GM18870 (cell line): ENCODE measurements at regions not wholly inside any gene's neighbourhood (a gene's known extent, or its start where the extent isn't known, plus 50 kb on each side); places are given as distances from the start of the nearest gene placed in this dataset.

ENCODE experiments used
- ATAC-seq: cut with Tn5 transposase; IDR thresholded peaks from one replicate; pipeline ENCODE4 v1.9.1; 2021; ENCODE audit warnings: moderate library complexity; ENCODE audit not compliant: unreplicated experiment

DNA sequence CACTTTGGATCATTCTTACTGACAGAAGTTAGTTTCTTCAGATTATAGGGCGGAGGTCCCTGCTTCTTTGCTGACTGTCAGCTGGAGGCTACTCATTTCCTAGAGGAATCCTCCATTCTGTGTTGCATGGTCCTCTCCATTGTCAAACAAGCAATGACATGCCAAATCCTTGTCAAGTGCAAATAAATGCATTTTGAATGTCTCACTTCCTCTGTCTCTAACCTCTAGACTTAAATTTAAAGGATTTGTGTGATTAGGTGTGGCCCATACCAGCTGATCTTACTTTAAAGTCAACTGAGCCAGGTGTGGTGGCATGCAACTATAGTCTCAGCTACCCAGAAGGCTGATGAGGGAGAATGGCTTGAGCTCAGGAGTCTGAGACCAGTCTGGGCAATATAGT, 458.4 kb upstream of the CCDC179 start:
- no peak for ATAC-seq

DNA sequence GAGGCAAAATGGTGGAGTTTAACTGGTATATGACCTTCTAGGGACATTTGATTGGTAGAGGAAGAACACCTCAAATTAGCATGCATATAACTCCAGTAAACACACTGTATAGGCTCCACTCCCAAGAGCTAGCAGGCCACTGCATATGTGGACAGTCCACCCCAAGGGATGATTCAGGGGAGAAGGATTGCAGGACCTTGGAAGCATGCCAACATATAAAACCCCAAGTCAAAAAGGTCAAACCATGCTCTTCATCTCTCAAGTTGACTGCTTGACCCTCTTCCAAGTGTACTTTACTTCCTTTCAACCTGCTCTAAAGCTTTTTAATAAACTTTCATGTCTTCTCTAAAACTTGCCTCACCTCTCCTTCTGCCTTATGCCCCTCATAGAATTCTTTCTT, 459.9 kb upstream of the CCDC179 start:
- ATAC-seq: no peak

DNA sequence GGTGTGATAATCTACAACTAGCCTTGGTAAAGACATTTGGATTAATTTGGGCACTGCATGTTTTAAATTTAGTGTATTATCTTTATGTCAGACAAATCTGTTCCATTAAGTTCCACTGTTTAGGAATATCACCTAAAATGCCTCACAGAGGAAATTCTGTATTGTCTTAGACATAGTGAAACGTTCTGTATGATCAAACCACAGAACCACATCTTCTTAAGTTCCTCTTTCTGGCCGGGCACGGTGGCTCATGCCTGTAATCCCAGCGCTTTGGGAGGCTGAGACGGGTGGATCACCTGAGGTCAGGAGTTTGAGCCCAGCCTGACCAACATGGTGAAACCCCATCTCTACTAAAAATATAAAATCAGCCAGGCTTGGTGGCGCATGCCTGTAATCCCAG, 475.3 kb upstream of the CCDC179 start:
- ATAC-seq: peak; percentile 81

DNA sequence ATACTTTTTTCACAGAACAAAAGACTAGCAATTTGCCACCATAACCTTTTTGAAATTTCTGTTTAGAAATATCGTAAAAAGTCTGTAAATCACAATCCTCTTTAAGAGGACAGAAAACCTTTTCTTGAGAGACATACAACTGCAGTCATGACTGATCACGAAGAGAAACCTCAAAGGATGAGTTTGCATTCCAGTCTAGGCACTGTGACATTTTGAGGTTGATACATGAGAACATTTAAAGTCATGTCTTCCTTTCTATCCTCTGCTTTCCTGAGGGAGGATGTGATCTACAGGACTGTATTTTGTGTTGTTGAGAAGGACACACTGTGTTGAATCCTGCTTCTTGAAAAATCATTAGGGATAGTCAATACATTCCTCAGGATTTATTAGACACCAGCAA, 476.7 kb upstream of the CCDC179 start:
- ATAC-seq: no peak

DNA sequence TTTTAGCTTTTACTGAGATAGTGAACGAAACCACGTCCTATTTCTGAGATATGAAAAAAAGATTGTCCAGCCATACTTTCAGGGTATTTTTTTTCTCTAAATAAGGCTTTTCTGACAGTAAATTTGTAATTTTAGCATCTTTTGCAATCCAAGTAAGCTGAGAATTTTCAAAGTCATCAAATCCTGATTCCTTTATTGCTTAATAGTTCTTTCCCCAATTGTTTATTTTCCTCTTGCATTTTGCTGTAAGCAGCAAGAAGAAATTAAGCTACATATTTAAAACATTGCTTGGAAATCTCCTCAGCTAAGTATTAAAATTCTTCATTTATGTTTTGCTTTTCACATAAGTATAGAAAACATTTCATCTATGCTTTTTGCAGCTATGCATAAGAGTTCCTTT, 493.3 kb upstream of the CCDC179 start:
- ATAC-seq: no peak

DNA sequence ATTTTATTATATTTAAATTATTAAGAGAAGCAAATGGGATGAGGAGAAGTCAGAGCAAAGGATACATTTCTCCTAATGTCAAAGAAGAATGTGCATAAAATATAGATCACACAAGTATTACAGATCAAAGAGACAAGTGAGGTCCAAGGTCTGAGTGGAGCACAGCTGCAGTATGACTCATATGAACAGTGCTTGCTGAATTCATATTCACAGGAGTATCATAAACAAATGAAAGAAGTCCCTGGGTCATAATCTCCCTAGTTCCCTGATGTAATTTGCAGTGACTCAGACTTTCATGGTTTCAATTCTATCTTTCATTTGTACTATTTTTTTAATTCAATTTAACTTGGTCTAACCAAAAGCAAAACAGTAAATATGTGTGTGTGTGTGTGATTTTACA, 499.0 kb upstream of the CCDC179 start:
- peak; percentile 49 for ATAC-seq

DNA sequence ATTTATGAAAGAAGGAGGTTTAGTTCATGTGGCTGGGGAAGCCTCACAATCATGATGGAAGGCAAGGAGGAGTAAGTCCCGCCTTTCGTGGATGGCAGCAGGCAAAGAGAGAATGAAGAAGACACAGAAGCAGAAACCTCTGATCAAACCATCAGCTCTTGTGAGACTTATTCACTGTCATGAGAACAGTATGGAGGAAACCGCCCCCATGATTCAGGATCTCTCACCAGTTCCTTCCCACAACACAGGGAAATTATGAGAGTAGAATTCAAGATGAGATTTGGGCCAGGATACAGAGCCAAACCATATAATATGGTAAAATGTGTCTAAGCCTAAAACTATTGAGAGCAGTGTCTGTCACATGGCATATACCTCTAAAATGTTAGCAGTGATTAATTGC, 503.8 kb upstream of the CCDC179 start:
- no peak for ATAC-seq

DNA sequence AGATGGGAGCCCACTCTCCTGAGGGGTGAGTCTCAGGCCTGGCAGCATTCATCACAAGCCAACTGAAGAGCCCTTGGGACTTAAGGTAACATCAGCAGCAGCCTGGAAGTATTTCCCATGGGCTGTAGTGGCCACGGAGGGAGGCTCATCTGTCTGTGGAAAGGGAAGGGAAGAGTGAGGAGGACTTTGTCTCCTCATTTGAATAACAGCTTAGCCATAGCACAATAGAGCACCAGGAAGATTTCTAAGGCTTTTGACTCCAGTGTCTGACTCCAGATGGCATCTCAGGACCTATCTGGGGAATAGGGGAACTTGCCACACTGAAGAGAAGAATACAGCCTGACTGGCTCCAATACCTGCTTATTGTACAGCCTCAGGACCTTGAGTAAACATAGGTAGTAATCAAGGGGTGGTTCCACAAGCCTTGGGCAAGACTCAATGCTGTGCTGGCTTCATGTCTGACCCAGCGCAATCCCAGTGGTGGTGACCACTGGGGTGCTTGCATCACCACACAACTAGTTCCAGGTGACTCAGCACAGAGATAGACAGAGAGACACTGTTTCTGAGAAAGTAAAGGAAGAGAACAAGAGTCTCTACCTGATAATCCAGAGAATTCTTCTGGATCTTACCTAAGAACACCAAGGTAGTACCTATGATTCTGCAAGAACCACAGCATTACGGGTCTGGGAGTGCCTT, 510.5 kb upstream of the CCDC179 start:
- ATAC-seq: no peak

DNA sequence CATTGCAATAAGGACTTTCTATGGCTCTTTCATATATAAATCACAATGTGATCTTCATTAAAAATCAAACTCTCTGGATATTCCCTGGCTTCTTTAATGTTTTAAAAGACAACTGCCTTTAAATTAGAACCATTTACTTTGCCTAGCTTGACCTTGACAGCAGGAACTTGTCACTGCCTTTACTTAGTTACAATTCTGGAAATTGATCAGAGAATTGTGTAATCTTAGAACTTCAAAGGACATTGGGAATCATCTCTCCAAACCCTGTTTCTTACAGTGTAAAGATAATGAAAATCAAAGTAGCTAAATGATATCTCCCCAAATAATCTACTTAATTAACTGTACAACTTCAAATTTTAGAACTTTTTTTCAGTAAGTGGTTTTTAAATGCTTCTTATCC, 517.6 kb upstream of the CCDC179 start:
- ATAC-seq: no peak

DNA sequence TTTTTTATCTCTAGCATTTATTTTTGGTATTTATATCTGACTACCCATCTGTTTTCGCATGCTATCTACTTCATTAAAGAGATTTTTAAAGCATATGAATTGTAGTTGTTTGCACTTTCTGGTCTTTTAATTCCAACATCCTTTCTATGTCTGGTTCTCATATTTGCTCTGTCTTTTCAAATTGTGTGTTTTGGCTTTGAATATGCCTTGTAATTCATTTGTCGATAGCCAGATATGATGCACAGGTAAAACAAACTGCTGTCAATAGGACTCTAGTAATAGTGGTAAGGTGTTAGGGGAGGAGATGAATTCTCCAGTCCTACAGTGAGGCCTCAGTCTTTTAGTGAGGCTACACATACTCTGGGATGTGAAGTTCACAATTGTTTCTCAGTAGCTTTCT, 530.8 kb upstream of the CCDC179 start:
- ATAC-seq: no peak

DNA sequence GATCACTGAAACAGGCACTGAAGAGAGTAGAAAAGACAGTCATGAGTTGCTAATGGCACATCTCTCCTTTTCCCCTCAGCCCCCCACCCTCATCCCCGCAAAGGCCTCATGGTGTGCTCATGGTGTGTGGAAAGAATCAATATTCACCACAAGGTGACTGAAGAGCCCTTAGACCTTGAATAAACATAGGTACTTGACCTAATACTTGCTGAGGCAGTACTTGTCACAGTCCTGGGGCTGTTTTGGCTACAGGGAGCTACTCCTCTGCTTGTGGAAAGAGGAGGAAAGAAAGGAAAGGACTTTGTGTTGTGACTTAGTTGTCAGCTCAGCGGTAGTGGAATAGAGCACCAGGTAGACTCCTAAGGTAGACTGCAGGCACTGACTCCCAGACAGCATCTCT, 537.8 kb upstream of the CCDC179 start:
- ATAC-seq: no peak

DNA sequence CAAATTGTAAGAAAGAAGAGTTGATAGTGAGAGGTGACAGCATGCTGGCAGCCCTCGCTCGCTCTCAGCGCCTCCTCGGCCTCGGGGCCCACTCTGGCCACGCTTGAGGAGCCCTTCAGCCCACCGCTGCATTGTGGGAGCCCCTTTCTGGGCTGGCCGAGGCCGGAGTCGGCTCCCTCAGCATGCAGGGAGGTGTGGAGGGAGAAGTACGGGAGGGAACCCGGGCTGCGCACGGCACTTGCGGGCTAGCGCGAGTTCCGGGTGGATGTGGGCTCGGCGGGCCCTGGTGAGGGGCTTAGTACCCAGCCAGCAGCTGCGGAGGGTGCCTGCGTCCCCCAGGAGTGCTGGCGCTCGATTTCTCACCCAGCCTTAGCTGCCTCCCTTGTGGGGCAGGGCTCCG, 539.7 kb upstream of the CCDC179 start:
- no peak for ATAC-seq

DNA sequence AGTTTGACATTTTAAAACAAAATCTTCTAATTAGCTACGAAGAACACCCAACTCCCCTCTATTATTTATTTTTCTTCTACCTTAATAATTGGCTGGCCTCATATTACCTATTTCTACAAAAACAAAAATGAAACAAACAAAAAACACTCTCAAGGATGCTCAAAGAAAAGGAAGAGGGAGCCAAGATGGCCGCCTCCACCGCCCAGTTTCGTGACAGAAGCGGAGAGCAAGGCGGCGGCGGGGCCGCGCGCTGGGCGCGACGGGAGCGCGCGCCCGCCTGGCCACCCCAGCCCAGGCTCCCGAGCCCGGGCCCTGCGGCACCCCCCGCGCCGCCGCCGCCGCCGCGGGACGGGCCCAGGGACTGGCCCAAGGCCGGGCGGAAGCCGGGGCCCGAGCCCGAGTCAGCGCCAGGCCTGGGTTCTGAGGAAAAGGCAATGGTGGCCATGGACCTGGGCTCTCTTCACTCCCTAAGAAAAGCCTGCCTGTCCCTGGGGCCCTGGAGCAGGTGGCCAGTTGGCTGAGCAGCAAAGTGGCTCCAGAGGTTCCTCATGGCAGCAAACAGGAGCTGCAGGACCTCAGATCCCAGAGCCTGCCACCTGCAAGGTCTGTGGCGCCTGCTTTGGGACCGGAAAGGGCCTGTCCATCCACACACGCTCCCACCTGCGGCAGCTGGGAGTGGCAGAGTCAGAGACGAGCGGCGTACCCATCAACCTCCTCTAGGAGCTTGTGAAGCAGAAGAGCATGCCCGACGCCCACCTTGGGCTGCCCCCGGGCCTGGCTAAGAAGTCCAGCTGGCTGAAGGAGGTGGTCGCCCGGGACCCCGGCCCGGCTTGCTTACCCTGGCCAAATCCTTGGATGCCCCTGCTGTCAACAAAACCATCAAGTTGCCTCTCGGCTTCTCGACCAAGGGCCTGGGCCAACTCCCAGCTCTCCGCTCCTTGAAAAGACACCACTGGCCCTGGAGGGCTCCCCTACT, 543.2 kb upstream of the CCDC179 start:
- ATAC-seq: no peak

DNA sequence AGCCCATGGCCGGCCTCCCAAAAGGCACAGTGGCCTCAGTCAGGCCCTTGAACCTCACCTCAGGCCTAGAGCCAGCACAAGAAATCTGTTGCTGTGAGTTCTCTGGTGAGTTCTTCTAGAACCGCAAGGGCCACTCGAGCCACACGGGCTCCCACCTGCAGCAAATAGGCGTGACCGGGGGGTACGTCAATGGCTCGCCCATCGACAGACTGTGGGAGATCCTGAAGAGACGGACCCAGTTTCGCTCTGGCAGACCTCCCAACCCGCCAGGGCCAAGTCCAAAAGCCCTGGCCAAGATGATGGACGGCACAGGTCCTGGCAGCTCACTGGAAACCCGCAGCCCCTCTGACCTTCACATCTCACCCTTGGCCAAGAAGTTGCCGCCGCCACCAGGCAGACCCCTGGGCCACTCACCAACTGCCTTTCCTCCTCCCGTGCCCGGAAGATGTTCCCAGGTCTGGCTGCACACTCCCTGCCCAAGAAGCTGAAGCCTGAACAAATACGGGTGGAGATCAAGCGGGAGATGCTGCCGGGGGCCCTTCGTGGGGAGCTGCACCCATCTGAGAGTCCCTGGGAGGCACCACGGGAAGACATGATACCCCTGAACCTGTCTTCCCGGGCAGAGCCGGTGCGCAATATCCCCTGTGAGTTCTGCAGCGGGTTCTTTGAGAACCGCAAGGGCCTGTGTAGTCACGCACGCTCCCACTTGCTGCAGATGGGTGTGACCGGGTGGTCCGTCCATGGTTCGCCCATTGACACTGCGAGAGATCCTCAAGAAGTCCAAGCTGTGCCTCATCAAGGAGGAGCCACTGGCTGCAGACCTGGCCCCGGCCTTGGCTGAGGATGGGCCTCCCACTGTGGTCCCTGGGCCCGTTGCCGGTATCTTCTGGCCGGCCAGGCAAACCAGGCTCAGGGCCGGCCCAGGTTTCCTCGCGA, 544.2 kb upstream of the CCDC179 start:
- no peak for ATAC-seq

DNA sequence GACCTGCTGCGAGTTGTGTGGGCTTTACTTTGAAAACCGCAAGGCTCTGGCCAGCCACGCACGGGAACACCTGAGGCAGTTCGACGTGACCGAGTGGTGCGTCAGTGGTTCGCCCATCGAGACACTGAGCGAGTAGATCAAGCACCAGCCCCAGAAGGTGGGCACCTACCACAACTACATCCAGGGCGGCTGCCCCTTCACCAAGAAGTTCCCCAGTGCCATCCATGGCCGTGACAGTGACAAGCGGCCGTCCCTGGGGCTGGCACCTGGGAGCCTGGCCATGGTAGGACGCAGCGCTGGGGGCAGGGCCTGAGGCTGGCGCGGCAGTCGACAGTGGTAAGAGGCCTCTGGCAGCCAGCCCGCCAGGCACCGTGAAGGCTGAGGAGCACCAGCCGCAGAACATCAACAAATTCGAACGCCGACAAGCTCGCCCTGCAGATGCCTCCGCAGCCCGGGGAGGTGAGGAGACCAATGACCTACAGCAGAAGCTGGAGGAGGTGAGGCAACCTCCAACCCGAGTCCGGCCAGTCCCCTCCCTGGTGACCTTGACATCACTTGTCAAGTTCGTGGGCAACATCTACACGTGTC, 545.2 kb upstream of the CCDC179 start:
- ATAC-seq: no peak

DNA sequence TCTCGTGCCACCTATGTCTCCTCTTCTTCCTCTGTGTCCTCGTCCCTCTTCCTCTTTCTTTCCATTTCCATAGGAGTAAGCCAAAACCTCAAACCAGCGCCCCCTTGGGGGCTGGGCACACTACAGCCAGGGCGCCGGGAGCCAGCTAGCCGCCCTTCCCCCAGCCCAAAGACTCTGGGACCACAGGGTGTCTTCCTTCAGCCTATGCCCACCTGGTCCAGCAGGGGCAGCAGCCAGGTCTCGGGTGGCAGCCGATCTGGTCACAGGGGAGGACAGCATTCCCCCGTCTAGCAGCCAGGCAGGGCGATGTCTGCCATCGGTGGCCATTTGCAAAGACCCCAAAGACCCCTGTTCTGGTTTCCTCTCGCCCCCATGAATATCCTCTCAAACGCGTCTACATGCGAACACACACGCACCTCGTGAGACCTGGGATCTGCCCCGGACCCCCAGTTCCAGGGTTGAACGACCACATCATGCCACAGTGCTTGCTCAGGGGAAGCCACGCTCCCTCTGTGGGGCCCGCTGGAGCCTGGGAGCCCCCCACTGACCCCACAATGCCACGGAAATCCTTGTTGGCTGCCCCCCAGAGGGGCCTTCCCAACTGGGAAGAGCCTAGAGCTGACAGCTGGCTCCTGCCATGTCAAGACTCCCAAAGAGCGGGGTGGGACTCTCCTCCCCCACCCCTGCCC, 546.0 kb upstream of the CCDC179 start:
- ATAC-seq: no peak

DNA sequence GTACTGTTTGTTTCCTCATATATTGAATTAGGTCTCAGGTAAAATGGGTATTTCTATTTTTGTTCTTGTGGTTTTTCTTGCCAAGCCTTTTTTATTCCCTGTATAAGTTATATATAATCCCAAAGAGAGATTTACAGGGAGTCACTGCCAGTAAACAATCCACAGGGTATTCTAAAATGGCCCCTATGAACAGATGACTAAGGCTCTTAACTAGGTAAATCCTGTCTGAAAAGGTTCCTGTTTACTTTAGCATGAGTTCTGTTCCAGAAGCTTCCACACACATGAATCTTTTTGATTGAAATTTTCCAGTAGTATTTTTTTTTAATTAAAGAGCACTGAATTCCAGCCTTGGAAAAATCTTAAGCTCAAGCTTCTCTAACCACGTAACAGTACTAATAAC, 552.8 kb upstream of the CCDC179 start:
- no peak for ATAC-seq

DNA sequence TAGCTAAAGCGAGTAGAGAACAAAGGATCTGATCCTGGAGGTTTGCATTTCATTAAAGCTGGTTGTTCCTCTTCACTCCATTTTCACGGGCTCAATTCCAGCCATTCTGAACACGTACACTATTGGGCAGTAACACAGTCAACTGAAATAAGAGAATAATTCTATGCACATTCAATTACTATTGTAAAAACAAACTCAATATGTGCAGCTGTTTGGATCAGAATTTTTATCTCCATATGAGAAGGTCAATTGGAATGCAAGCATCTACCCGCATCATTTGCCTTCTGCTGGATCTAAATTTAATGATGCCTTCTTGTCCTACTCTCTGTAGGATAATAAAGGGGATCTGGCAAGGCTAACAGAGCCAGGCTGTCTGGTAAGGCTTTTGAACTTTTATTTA, 562.8 kb upstream of the CCDC179 start:
- no peak for ATAC-seq

DNA sequence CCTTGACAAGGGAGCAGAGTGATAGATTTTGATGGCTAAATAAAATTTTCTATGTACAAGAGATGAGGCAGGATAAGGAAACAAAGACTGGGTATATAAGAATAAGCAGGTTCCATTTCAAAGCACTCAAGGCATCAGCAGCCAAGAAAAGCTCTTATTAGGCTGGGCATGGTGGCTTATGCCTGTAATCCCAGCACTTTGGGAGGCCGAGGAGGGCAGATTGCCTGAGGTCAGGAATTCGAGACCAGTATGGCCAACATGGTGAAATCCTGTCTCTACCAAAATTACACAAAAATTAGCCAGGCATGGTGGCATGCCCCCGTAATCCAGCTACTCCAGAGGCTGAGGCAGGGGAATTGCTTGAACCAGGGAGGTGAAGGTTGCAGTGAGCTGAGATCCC, 563.4 kb upstream of the CCDC179 start:
- ATAC-seq: no peak

DNA sequence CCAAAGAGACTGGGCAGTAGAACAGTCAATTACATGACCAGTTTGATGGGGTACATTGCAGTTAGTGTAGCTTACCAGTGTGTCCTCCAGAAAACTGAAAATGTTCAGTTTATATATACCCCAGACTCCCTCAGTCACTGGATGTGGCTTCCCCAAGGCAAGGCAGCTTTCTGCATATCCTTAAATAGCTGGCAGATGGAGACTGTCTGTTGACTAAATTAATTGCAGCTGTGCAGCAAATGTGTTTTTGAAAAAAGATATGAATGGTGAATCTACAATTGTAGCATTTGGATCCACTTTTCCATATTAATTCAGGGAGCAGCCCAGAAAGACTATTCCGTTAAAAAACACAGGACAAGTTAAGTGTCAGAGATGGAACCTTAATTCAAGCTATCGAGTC, 565.1 kb upstream of the CCDC179 start:
- no peak for ATAC-seq
